SK-N-SH treated with all-trans-retinoic acid at 6 μM for 48 hours (cell line): ENCODE measurements at regions not wholly inside any gene's neighbourhood (a gene's known extent, or its start where the extent isn't known, plus 50 kb on each side); places are given as distances from the start of the nearest gene placed in this dataset.

Experiments
- ARNTL ChIP-seq: fragments of 450-650 bp; formaldehyde crosslinking; IDR thresholded peaks from 2 replicates; pipeline ENCODE4 v1.5.0; 2020; ENCODE audit warnings: low read depth, mild to moderate bottlenecking, moderate library complexity, borderline replicate concordance
- CREB5 ChIP-seq: fragments of 250-450 bp; sonication (Bioruptor Pico); IDR thresholded peaks from 2 replicates; pipeline ENCODE4 v1.5.1; 2020; ENCODE audit warnings: low read depth, mild to moderate bottlenecking, moderate library complexity
- GLIS3 ChIP-seq: fragments of 250-450 bp; sonication (Bioruptor Pico); IDR thresholded peaks from 2 replicates; pipeline ENCODE4 v1.5.0; 2020; ENCODE audit warnings: mild to moderate bottlenecking, moderate library complexity
- ISL1 ChIP-seq: fragments of 250-450 bp; sonication (Bioruptor Pico); IDR thresholded peaks from 2 replicates; pipeline ENCODE4 v2.1.2; 2022; ENCODE audit warnings: mild to moderate bottlenecking, moderate library complexity
- PATZ1 ChIP-seq: fragments of 250-450 bp; sonication (Bioruptor Pico); IDR thresholded peaks from 2 replicates; pipeline ENCODE4 v1.8.0; 2020; ENCODE audit warnings: mild to moderate bottlenecking, moderate library complexity, borderline replicate concordance
- POU6F1 ChIP-seq: fragments of 250-450 bp; sonication (Bioruptor Pico); IDR thresholded peaks from 2 replicates; pipeline ENCODE4 v1.8.0; 2021; ENCODE audit warnings: low read depth, mild to moderate bottlenecking, moderate library complexity, borderline replicate concordance
- RARB ChIP-seq: fragments of 250-450 bp; sonication (Bioruptor Pico); IDR thresholded peaks from 2 replicates; pipeline ENCODE4 v1.8.0; 2021; ENCODE audit warnings: mild to moderate bottlenecking, moderate library complexity
- TCF4 ChIP-seq: fragments of 250-450 bp; sonication (Bioruptor Pico); IDR thresholded peaks from 2 replicates; pipeline ENCODE4 v1.8.0; 2021; ENCODE audit warnings: mild to moderate bottlenecking, moderate library complexity, borderline replicate concordance
- ZNF565 ChIP-seq: fragments of 450-650 bp; formaldehyde crosslinking; conservative IDR thresholded peaks from 2 replicates; pipeline ENCODE4 v1.5.0; 2020; ENCODE audit warnings: low read depth, mild to moderate bottlenecking, moderate library complexity
- ZNF70 ChIP-seq: fragments of 450-650 bp; formaldehyde crosslinking; IDR thresholded peaks from 2 replicates; pipeline ENCODE4 v1.5.0; 2020; ENCODE audit warnings: mild to moderate bottlenecking, moderate library complexity
- ZNF8 ChIP-seq: fragments of 450-650 bp; formaldehyde crosslinking; IDR thresholded peaks from 2 replicates; pipeline ENCODE4 v1.5.0; 2020; ENCODE audit warnings: mild to moderate bottlenecking, moderate library complexity

GRCh38 chr3:13254028-13254951, 165.8 kb downstream of the NUP210 start:
- TF ChIP-seq ARNTL (CRISPR knock-in tag) (no peak), ZNF565 (CRISPR knock-in tag) (no peak), ZNF8 (CRISPR knock-in tag) (no peak), GLIS3 (CRISPR knock-in tag) (no peak), ZNF70 (CRISPR knock-in tag) (no peak), PATZ1 (no peak), RARB (CRISPR knock-in tag) (no peak), CREB5 (no peak), ISL1 (no peak), POU6F1 (CRISPR knock-in tag) (no peak), TCF4 (CRISPR knock-in tag) (no peak)
